Glutamatergic neuron (in vitro differentiated cells): ENCODE measurements at regions not wholly inside any gene's neighbourhood (a gene's known extent, or its start where the extent isn't known, plus 50 kb on each side); places are given as distances from the start of the nearest gene placed in this dataset.

ENCODE experiments used
- DNase-seq: peaks from one replicate; pipeline ENCODE4 v3.0.0; 2022
- H3K27ac Mint-ChIP-seq: one replicate; pipeline ENCODE4 v1.8.0; 2020; ENCODE audit warnings: mild to moderate bottlenecking, mixed read lengths, inconsistent platforms; ENCODE audit not compliant: unreplicated experiment
- H3K27me3 Mint-ChIP-seq: one replicate; pipeline ENCODE4 v1.8.0; 2020; ENCODE audit warnings: mild to moderate bottlenecking, moderate library complexity, mixed read lengths, inconsistent platforms; ENCODE audit not compliant: unreplicated experiment
- H3K36me3 Mint-ChIP-seq: one replicate; pipeline ENCODE4 v1.8.0; 2020; ENCODE audit warnings: mild to moderate bottlenecking, mixed read lengths, inconsistent platforms; ENCODE audit not compliant: unreplicated experiment
- H3K4me1 Mint-ChIP-seq: one replicate; pipeline ENCODE4 v1.8.0; 2020; ENCODE audit warnings: mild to moderate bottlenecking, low read depth, mixed read lengths, inconsistent platforms; ENCODE audit not compliant: unreplicated experiment
- H3K4me3 Mint-ChIP-seq: one replicate; pipeline ENCODE4 v1.8.0; 2020; ENCODE audit warnings: mild to moderate bottlenecking, mixed read lengths, inconsistent platforms; ENCODE audit not compliant: unreplicated experiment
- H3K9me3 Mint-ChIP-seq: one replicate; pipeline ENCODE4 v1.8.0; 2020; ENCODE audit warnings: mild to moderate bottlenecking, moderate library complexity, mixed read lengths, inconsistent platforms; ENCODE audit not compliant: unreplicated experiment
- TF ChIP-seq, protein P1 (sequence below): fragments of 200-600 bp; sonication (generic); IDR thresholded peaks from one replicate; pipeline ENCODE4 v1.5.0; 2021; ENCODE audit not compliant: partially characterized antibody, unreplicated experiment

DNA sequence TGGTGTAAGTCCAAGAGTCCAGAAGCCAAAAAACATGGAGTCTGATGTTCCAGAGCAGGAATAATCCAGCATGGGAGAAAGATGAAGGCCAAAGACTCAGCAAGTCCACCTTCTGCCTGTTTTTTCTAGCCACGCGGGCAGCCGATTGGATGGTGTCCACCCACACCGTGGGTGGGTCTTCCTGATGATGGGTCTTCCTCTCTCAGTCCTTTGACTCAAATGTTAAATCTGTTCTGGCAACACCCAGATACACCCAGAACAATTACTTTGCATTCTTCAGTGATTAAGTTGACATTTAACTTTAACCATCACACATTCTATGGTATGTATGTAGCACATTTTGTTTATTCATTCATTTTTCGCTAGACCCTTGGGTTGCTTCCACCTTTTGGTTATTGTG is 944.4 kb downstream of the PLA2G4A start:
- Mint-ChIP-seq H3K36me3 (no peaks in the 10 kb centered on the region), H3K27me3 (peaks cover 5% of the 10 kb centered on the region), H3K4me3 (no peak overlapping the region), H3K4me1 (peaks cover 23% of the 10 kb centered on the region), H3K27ac (no peak overlapping the region), H3K9me3 (peaks cover 9% of the 10 kb centered on the region)
- TF ChIP-seq, protein P1, sequence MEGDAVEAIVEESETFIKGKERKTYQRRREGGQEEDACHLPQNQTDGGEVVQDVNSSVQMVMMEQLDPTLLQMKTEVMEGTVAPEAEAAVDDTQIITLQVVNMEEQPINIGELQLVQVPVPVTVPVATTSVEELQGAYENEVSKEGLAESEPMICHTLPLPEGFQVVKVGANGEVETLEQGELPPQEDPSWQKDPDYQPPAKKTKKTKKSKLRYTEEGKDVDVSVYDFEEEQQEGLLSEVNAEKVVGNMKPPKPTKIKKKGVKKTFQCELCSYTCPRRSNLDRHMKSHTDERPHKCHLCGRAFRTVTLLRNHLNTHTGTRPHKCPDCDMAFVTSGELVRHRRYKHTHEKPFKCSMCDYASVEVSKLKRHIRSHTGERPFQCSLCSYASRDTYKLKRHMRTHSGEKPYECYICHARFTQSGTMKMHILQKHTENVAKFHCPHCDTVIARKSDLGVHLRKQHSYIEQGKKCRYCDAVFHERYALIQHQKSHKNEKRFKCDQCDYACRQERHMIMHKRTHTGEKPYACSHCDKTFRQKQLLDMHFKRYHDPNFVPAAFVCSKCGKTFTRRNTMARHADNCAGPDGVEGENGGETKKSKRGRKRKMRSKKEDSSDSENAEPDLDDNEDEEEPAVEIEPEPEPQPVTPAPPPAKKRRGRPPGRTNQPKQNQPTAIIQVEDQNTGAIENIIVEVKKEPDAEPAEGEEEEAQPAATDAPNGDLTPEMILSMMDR = no peak
- DNase-seq = no peak

DNA sequence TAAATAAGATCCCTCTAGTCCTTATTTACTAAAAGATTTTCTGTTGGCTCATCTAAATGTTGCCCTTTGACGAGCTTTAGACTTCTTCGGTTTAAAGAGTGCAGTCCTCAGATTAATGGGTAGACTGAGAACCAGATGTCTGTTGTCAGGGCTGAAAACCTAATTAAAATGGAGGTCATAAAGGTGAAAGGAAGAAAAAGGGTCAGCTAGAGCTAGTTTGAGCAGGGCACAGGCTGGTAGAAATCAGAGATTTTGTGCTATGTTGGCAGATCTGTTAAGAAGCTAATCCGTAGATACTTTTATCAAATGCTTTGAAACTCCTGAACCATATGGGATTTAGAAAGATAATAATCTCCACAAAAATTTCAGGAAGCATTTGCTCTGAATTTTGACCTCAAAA is 959.0 kb downstream of the PLA2G4A start:
- H3K4me1 Mint-ChIP-seq = peaks cover 8% of the 10 kb centered on the region
- no peaks in the 10 kb centered on the region for H3K36me3 Mint-ChIP-seq
- H3K9me3 Mint-ChIP-seq = no peaks in the 10 kb centered on the region
- no peaks in the 10 kb centered on the region for H3K27me3 Mint-ChIP-seq
- peak overlapping the region; percentile 32 for H3K4me3 Mint-ChIP-seq
- DNase-seq = no peak
- TF ChIP-seq, protein P1 = no peak
- H3K27ac Mint-ChIP-seq = peak overlapping the region; percentile 57

DNA sequence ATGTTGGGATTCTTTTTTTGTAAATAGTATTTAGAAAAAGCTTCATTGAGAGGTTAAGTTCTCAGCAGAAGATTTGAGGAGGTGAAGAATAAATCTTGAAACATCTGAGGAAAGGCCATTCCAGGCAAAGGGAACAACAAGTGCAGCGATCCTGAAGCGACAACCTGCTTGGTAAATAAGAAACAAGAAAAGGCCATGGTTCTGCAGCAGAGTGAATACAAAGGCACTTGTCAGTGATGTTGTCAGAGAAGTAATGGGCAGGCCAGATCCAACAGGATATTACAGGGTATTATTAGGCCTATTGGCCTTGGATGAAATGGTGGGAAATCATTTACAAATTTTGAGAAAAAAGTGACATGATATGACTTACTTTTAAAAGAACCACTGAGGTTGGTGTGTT is 960.0 kb downstream of the PLA2G4A start:
- no peak overlapping the region for H3K4me3 Mint-ChIP-seq
- H3K4me1 Mint-ChIP-seq = peaks cover 8% of the 10 kb centered on the region

DNA sequence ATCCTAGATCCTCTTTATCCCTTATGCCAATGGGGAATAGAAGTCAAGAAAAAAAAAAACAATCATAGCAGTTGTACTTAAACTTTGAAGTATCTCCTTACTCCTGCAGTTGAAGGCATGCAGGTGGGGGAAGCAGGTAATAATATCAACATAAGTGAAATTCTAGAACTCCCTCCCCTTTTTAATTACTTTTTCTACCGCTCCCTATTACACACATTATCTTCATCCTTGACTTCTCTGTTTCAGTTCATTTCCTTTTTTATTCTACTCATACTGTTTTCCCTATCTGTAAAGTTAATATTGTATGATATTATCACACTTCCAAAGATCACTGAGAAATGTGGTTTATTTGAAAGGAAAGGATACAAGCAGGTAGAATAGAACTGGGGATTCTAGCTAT is 962.0 kb downstream of the PLA2G4A start:
- H3K4me1 Mint-ChIP-seq = peaks cover 8% of the 10 kb centered on the region
- H3K36me3 Mint-ChIP-seq = no peaks in the 10 kb centered on the region
- no peak overlapping the region for H3K27ac Mint-ChIP-seq
- H3K27me3 Mint-ChIP-seq = no peaks in the 10 kb centered on the region
- TF ChIP-seq, protein P1 = no peak
- no peak overlapping the region for H3K4me3 Mint-ChIP-seq
- H3K9me3 Mint-ChIP-seq = no peaks in the 10 kb centered on the region
- no peak for DNase-seq

More for the DNA sequence above, 960.0 kb downstream of the PLA2G4A start:
- TF ChIP-seq, protein P1 = no peak
- Mint-ChIP-seq H3K27me3 (no peaks in the 10 kb centered on the region), H3K9me3 (no peaks in the 10 kb centered on the region), H3K36me3 (no peaks in the 10 kb centered on the region), H3K27ac (no peak overlapping the region)
- no peak for DNase-seq

DNA sequence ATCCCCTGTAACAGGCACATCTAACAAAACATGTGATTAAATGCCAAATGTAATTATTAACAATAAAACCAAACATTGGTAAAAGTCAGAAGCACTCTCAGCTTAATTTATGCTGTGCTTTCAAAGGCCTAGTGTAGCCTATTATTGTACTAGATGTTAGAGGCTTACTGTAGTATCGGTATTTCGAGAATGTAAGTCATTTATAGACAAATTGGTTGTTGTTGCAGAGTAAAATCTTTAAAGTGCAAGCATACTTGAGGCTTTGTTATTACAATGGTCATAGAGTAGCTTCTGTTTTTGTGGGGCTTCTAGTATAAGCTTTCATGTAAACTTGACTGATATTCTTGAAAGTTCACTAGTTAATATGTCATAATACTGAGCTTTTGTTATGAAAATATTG is 965.8 kb downstream of the PLA2G4A start:
- no peaks in the 10 kb centered on the region for H3K4me1 Mint-ChIP-seq
- H3K27me3 Mint-ChIP-seq = no peaks in the 10 kb centered on the region
- DNase-seq = no peak
- TF ChIP-seq, protein P1 = no peak
- no peaks in the 10 kb centered on the region for H3K9me3 Mint-ChIP-seq
- no peak overlapping the region for H3K27ac Mint-ChIP-seq
- H3K4me3 Mint-ChIP-seq = no peak overlapping the region
- no peaks in the 10 kb centered on the region for H3K36me3 Mint-ChIP-seq
